Hematopoietic multipotent progenitor cell treated with erythropoietin and hydrocortisone succinate and interleukin-3 and kit ligand, for 8 days (in vitro differentiated cells): ENCODE measurements at regions not wholly inside any gene's neighbourhood (a gene's known extent, or its start where the extent isn't known, plus 50 kb on each side); places are given as distances from the start of the nearest gene placed in this dataset.
"Not testable (repeated sequence)": the region's sequence is repeated elsewhere in the genome, so short reads cannot be mapped to it uniquely, and the experiment has no call there.

Experiments
- DNase-seq: peaks from one replicate; pipeline ENCODE4 v3.0.0-alpha.2; 2015

DNA sequence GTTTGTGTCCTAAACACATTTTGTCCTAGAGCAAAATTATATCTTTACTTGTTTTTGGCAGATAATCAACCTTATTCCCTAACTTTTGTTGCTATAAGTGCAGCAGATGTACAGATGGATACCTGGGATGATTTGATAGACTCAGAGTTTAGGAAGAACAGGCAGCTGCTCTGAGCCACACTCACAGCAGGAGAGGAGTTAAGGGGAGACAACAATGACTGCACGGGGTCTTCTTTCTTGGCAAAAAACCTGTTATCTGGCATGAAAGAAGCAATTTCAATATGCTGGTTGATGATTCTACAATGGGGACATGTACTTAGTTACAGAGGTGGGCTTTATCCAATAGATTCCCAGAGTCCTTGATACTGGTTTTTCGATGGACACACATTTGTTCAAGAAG is 258.9 kb upstream of the PCDH9 start:
- no peak for DNase-seq

DNA sequence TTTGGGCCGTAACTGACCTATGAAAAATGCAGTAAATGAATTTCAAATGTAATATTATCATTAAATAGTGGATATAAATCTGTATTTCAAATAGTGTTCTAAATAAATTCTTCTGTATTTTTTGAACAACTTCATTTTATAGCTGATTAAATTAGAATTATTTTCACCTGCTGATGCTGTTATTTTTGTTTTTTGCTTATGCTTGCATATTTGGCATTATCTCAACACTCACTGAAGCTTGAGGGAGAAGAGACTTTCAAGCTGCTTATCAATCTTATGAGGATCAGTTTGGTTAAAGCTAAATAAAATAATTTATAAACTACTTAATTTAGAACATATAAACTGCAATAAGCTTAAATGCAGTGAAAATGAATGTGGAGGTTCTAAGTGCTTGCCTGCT is 251.3 kb upstream of the PCDH9 start:
- DNase-seq, result no peak

DNA sequence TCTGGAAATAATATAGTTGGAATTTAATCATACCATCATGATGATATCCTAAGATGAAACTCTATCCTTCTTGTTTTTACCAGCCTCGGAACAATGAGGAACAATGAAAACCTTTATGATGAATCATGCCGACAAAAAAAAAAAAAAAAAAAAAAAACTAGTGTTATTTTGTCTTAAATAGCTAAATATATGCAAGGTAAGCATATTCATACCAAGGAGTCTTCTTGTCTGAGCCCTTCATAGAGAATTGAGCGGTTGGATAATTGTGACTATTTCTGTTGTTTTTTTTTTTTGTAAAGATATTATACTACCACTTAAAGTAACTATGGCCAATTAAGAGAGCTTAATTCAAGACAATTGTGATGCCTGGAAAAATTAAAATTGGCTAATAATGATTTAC is 244.0 kb upstream of the PCDH9 start:
- no peak for DNase-seq

DNA sequence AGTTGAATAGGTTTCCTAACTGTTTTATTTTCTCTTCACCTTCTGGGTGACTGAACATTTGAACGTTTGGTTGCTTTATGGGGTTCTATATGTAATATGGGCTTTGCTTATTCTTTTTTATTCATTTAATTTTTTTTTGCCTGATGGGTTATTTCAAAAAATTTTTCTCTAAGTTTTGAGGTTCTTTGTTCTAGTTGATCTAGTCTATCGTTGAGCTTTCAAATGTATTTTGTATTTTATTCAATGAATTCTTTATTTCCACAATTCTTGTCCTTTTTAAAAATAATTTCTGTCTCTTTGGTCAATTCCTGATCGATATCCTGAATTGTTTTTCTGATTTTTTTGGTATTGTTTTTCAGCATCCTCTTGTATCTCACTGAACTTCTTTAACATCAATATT is 239.5 kb upstream of the PCDH9 start:
- DNase-seq, result no peak

DNA sequence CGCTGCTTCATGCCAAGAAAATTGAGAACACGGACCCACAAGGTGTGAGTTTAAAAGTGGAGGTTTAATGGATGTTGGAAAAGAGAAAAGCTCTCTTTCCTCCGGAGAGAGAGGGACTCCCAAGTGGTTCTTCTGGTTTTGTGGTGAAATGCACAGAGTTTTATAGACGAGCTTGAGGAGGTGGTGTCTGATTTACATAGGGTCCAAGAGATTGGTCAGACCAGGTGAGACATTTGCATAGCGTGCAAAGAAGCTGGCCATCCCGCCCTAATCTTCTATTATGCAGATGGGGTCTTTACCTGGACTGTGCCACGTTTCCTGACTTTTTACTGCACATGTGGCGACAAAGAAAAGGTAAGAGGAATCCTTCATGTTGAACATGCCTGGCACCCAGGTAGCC is 236.4 kb upstream of the PCDH9 start:
- no peak for DNase-seq

DNA sequence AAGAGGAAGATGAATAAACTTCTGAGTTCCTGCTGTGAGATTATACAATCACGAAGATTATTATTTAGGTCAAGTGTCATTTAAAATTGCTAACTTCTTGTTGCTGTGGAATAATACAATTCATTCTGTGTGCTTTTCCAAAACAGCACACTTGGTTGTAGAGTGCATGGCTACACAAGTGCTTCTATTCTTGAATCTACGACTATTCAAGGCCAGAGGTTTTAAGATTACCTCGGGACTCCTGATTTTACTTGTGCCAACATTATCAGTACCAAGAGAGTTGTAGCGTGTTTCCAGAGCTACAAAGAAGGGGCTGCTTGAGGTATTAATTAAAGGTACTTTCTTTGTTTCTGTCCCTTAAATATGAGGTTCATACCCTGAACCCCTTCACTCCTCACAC is 234.0 kb upstream of the PCDH9 start:
- DNase-seq, result no peak

DNA sequence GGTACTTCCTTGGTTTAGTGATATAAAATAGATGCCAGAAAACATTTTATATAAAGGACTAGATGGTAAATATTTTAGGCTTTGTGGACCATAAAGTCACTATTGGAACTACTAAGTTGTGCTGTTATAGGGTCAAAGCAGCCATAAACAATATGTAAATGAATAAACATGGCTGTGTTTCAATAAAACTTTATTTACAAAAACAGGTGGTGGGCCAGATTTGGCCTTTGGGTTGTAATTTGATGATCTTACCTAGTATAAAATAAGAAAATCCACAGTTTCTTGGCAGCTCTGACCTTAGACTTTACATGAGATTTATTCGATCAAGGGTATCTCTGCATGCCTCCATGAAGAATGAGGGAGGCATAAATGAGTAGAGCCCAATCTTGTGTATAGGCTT is 232.0 kb upstream of the PCDH9 start:
- no peak for DNase-seq

DNA sequence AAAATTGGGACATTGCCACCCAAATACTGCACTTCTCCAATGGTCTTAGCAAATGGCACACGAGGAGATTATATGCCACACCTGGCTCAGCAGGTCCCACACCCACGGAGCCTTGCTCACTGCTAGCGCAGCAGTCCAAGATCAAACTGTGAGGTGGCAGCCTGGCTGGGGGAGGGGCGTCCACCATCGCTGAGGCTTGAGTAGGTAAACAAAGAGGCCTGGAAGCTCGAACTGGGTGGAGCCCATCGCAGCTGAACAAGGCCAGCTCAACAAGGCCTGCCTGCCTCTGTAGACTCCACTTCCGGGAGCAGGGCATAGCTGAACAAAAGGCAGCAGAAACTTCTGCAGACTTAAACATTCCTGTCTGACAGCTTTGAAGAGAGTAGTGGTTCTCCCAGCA is 222.4 kb upstream of the PCDH9 start:
- not testable (repeated sequence) for DNase-seq

DNA sequence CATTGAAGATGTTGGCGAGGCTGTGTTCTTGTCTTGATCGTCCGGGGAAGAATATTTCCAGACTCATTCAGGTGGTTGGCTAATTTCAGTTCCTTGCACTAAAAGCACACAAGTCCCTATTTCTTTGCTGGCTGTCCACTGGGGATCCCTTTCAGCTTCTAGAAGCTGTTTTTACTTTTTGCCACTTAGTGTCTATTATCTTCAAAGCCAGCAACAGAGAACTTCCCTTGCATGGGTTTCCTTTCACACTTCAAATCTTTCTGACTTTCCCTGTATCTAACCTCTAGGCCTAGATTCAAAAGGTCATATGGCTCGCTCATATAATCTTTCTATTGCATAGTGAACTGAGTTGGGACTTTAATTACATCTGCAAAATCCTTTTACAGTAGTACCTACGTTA is 215.3 kb upstream of the PCDH9 start:
- no peak for DNase-seq

DNA sequence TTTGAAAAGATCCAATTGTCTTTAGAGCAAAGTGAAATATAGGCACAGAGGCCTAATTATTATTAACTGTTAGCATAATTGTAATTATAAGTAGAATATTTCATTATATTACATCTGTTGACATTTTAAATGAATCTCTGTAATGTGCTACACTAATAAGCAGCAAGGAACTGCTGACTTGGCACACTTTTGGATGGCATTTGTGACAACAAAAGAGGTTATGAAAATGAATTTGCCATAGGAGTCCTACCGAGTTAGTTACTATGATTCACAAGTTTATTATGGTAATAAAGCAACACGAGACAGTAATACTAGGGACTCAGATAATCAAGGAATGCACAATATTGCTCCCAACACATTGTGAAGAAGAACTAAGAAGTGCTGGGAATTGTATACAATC is 213.8 kb upstream of the PCDH9 start:
- DNase-seq, result no peak

DNA sequence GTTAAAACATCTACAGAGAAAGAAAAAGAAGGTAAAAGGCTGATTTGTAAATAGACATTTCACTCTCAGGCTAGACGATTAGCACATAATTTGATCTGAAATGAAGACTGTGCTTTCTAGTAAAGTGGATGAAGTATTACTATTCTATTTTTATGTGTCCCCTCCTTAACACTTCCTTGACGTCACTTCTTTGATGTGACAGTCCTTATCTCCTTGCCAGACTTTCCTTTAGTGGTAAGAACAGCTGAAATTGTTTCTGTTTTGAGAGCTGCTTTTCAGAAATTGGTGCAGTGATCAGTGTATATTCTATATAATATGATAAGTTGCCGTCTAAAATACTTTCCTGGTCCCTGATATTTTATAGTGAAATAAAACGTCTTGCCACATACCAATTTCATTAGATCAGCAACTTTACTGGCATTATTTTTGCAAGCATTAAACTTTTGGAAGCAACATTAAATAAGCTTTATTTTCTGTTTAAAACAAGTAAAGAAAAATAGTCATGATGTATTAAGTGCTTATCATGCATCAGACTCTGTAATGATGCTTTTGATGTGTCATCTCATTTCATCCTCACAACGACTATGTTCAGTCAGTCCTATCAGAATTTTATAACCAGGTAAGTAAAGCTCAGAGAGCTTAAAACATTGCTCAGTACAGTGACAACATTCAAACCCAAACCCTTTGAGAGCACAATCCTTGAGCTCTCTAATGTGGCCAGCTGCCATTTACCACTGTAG is 210.3 kb upstream of the PCDH9 start:
- peak; percentile 49 for DNase-seq

DNA sequence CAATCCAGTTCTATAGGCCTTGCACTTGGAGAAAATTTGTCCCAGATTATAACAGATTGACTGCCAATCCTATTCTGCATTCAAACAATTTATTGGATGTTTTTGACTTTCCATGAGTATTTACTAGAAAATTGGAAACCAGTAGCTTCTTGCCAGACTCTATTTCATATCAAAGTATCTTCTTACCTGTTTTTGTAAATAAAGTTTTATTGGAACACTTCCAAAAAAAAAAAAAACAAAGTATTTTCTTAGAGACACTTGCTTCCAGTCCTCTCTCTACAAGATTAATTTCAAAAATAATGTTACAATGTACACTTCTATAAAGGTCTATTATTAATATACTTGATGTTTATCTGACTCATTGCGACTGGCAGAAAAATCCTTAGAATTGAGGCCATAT is 209.2 kb upstream of the PCDH9 start:
- DNase-seq, result no peak

DNA sequence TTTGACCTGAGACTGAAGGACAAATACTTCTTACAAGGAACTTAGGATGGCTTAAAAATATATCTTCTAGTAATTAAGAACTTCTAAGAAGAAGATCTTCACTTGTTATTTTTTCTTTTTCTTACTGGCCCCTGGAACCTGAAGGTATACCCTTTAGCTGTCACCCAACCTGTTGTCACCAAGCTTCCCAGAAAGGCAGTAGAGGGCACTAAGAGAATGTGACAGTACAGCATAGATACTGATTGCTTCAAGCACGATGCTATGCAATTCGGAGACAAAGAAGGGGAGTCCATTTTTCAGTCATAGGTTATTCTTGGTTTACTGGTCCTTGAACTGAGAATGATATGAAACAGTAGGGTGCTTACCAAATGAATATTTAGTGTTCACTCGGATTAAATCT is 208.3 kb upstream of the PCDH9 start:
- peak; percentile 29 for DNase-seq

DNA sequence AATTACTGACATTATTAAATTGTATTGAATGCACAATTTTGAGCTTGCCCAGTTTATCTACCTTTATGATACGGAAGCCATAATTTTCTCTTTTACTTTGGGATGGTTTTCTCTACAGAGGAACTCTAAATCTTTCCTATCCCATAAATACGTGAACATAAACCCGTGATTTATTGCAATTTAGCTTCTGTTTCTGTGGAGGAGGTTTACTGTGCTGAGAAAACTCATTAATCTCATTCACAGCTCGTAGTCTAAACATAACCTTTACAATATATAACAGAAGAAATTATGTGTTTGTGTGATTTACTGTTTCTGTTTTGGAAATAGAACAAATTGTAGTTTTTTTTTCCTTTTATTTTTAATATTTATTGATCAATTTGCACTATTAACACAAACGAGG is 207.1 kb upstream of the PCDH9 start:
- DNase-seq, result no peak

DNA sequence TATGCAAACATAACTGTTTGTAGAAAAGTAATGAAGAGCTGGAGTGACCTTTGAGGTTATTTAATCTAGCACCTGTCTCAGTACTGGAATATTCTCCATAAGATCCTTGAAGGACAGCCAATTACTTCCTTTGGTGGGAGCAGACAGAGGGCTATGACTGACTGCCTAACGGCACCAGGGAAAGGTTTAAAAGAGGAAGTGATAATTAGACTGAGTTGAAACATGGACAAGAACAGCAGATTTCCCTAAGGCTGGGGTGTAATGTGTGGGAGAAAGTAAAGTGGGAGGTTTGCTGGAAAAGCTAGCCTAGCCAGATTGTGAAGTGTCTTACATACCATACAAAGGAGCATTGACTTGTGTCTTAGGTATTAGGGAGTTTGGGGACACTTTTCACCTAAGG is 191.3 kb upstream of the PCDH9 start:
- no peak for DNase-seq

DNA sequence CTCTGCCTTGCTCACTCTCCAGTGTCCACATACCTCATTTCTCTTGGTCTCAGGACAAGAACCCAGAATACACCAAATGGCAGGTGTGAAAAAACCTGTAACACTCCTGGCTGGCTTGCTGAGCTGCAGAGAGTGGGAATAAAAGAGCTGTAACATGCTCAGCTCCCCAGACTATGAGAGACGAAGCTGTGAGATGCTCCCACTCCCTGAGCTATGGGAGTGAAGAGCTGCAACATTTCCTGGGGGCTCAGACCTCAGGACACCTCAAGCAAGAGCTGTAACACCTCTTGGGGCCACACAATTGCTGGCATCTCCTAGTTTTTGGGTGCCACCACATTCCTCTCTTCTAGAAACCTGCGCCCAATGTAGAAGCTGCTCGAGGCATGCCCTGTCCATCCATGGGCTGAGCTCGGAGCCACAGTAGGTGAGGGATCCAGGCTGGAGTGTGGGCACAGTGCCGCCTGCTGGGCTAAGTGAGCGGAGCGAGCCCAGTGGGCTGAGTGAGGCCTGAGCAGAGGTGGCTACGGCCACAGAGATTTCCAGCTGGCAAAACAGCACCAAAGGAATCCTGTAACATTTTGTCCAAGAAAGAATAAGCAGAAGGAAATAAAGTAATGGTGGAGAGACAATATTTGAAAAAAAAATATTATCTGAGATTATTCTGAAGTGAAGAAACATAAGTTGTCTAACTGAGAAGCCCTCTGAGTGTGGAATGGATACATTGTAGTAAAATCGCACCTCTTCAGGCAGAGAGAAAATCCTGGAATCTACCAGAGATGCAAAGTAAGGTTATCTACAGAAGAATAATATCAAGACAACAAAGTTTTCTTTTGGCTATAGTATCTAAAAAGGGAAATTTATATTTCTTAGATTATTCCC is 186.2 kb upstream of the PCDH9 start:
- no peak for DNase-seq

DNA sequence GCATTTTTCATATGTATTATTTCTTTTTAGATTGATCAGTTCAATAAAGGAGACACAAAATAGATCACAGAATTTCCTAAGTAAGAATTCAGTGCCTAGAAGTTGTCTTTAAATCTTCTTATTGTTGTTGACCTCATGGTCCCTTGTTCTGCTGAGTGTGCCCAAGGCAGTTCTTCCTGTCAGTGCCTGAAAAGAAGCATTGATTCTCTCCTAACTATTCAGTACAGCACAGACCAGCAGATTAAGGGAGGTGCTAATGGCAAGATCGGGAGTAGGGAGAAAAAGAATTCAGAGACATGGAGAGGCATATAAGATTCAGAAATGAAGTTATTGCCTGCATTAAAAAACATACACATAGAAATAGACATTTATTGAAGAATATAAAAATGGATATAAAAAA is 180.5 kb upstream of the PCDH9 start:
- DNase-seq, result no peak

DNA sequence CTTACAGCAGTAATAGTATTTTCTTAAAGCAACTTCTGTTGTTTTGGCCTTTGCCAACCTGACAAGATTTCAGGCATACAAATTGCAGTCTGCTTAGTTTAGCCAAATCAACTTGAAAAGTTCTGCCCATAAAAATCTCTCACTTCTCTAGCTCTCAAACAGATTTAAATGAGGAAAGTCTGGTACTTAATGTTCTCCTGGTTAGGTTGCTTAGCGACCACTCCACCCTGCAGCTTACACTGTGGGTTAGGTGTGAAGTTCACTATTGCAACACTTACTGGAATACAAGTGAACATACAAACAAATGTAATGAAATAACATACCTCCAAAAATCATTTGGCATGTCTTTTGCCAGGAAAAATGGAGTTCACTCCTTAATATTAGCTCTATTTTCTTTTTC is 178.7 kb upstream of the PCDH9 start:
- DNase-seq, result no peak

DNA sequence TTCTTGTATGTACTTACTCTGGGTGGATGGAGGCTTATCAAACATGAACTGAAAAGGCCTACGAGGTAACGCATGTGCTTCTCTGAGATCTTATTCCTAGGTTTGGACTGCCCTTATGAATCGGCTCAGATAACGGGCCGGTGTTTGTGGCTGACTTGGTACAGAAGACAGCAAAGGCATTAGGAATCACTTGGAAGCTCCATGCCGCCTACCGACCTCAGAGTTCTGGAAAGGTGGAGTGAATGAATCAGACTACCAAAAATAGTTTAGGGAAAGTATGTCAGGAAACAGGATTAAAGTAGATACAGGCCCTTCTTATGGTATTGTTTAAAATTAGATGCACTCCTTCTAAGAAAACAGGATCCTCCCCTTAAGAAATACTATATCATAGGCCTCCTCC is 172.4 kb upstream of the PCDH9 start:
- DNase-seq, result no peak

DNA sequence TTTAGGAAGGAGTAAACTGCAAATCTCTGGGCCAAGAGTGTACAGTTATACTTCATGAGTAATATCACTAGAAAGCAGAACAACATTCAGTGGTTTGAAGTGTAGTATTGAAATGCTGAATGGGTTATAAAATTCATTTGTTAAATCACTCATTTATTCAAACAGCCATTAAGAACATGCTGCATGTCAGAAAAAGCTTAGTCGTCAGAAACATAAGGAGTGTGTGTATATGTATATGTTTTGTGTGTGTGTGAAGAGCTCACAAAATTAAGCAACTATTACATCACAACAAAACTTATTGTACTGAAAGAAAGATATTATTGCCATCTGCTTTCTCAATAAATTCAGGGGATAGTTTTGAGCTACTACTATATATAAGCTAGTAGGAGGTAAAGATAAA is 165.4 kb upstream of the PCDH9 start:
- DNase-seq, result no peak

DNA sequence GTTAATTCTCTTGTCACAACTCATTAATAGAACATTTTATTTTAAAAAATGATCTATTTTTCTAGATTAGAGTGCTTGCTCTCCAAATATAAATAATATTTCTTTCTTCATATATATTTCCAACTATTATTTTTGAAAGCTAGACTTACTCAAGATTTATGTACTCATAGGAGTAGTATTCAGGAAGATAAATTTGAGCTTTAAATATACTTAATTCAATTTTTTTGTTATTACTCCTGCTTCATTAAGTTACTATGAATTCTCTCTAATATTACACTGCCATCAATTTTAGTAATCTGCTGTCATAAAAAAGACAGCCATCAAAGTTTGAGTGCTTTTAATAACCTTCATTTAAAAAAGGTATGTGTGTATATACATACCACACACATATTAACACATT is 161.9 kb upstream of the PCDH9 start:
- no peak for DNase-seq

DNA sequence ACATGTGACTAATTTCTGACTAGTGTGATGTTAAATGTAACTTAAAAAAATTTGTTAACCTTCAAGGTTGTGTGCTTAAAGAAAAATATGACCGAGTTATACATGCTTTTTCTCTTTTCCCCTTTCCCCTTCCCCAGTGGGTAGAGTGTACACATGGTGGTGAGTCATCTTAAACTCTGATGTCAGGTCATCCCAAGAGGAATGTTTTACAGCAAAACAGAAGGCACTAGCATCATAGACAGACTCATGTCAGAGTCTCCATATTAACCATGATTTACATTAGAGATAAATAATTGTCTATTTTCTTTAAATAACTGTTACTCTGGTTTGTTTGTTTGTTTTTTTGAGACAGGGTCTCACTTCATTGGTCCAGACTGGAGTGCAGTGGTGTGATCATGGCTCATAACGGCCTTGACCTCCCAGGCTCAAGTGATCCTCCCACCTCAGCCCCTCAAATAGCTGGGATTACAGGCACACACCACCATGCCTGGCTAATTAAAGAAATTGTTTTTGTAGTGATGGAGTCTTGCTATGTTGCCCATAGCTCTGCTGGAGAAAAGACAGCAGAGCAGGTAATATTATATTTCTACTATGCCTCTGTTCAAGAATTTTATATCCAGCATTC is 160.4 kb upstream of the PCDH9 start:
- no peak for DNase-seq

DNA sequence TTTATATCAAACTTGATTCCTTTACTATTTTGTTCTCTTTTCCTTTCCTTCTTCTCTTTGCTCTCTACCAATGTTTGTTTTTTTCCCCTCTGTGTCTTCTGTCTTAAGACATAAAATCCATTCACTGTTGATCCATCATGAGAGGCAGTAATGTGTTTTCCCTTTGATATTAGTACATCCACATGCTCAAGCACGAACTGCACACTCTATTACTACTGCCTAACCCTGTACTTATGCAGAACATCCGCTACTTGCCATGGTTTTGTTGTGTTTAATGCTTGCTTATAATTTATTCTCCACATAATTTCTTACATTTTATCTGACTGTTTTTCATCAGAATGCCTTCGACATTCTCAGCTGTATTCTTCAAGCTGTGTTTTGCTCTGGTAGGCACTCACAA is 159.0 kb upstream of the PCDH9 start:
- no peak for DNase-seq

DNA sequence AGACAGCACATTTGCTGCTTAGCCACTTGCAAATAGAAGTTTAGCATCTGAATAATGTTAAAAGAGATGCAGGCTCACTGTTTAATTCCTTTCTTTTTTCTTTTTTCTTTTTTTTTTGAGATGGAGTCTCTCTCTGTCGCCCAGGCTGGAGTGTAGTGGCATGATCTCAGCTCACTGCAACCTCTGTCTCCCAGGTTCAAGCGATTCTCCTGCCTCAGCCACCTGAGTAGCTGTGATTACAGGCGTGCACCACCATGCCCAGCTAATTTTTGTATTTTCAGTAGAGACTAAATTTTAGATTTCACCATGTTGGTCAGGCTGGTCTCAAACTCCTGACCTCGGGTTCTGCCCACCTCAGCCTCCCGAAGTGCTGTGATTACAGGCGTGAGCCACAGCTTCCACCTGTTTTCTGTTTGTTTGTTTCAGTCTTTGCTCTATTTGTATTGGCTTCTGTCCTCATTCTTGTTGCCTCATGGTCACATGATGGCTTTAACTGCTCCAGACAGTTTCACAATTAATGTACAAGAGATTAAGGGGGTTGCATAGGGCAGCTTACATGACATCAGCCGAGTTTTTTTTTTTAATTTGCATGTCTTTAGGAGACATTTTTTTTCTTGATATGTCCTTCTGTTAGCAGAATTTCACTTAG is 153.1 kb upstream of the PCDH9 start:
- DNase-seq, result not testable (repeated sequence)
